ENCODE measurements at regions not wholly inside any gene's neighbourhood (a gene's known extent, or its start where the extent isn't known, plus 50 kb on each side); places are given as distances from the start of the nearest gene placed in this dataset.
"Not testable (repeated sequence)": the region's sequence is repeated elsewhere in the genome, so short reads cannot be mapped to it uniquely, and the experiment has no call there.

GRCh38 chr13:21884965-21885567, 214.2 kb downstream of the FGF9 start:
- no peak for TF ChIP-seq CTCF (IDR thresholded peaks at IDR 0.05; ENCODE audit: unreplicated experiment)
- Mint-ChIP-seq H3K9me3 (no peaks in the 10 kb centered on the region), H3K4me1 (peaks cover 20% of the 10 kb centered on the region), H3K36me3 (no peaks in the 10 kb centered on the region), H3K27ac (no peak overlapping the region), H3K27me3 (ENCODE audit: low read depth) (no peaks in the 10 kb centered on the region), H3K4me3 (no peak overlapping the region)
- no peak for DNase-seq (ENCODE audit: low spot score in 2 of 2, unreplicated experiment in 2 of 2)

- Mint-ChIP-seq H3K27ac (no peak overlapping the region), H3K27me3 (ENCODE audit: low read depth) (no peaks in the 10 kb centered on the region), H3K36me3 (no peaks in the 10 kb centered on the region), H3K4me3 (no peak overlapping the region), H3K9me3 (no peaks in the 10 kb centered on the region), H3K4me1 (peaks cover 20% of the 10 kb centered on the region)
- no peak for TF ChIP-seq CTCF (IDR thresholded peaks at IDR 0.05; ENCODE audit: unreplicated experiment)
- no peak for DNase-seq (ENCODE audit: low spot score in 2 of 2, unreplicated experiment in 2 of 2)
These were observed 214.9 kb downstream of the FGF9 start for GRCh38 chr13:21885714-21886224.

GRCh38 chr13:21889651-21890050, 218.8 kb downstream of the FGF9 start:
- H3K27me3 Mint-ChIP-seq (ENCODE audit: low read depth): no peaks in the 10 kb centered on the region
- no peak overlapping the region for H3K4me3 Mint-ChIP-seq
- no peak for TF ChIP-seq CTCF (IDR thresholded peaks at IDR 0.05; ENCODE audit: unreplicated experiment)
- no peaks in the 10 kb centered on the region for H3K9me3 Mint-ChIP-seq
- DNase-seq (ENCODE audit: low spot score in 2 of 2, unreplicated experiment in 2 of 2): no peak
- H3K36me3 Mint-ChIP-seq: no peaks in the 10 kb centered on the region
- H3K27ac Mint-ChIP-seq: no peak overlapping the region
- peaks cover 15% of the 10 kb centered on the region for H3K4me1 Mint-ChIP-seq

GRCh38 chr13:21890220-21890619, 219.3 kb downstream of the FGF9 start:
- DNase-seq (ENCODE audit: low spot score in 2 of 2, unreplicated experiment in 2 of 2); H3K9me3 Mint-ChIP-seq; H3K27me3 Mint-ChIP-seq (ENCODE audit: low read depth); H3K4me3 Mint-ChIP-seq; H3K36me3 Mint-ChIP-seq; H3K27ac Mint-ChIP-seq: not testable (repeated sequence)
- H3K4me1 Mint-ChIP-seq: peaks cover 16% of the 10 kb centered on the region

GRCh38 chr13:21894091-21894490, 223.2 kb downstream of the FGF9 start:
- Mint-ChIP-seq H3K36me3 (no peaks in the 10 kb centered on the region), H3K9me3 (no peaks in the 10 kb centered on the region), H3K27ac (no peak overlapping the region), H3K4me1 (peaks cover 35% of the 10 kb centered on the region), H3K27me3 (ENCODE audit: low read depth) (no peaks in the 10 kb centered on the region), H3K4me3 (no peak overlapping the region)
- no peak for DNase-seq (ENCODE audit: low spot score in 2 of 2, unreplicated experiment in 2 of 2)
- no peak for TF ChIP-seq CTCF (IDR thresholded peaks at IDR 0.05; ENCODE audit: unreplicated experiment)

GRCh38 chr13:21894703-21895699, 224.1 kb downstream of the FGF9 start:
- no peak for TF ChIP-seq CTCF (IDR thresholded peaks at IDR 0.05; ENCODE audit: unreplicated experiment)
- no peaks in the 10 kb centered on the region for H3K36me3 Mint-ChIP-seq
- no peak for DNase-seq (ENCODE audit: low spot score in 2 of 2, unreplicated experiment in 2 of 2)
- H3K4me1 Mint-ChIP-seq: peaks cover 39% of the 10 kb centered on the region
- H3K4me3 Mint-ChIP-seq: no peak overlapping the region
- H3K9me3 Mint-ChIP-seq: no peaks in the 10 kb centered on the region
- no peak overlapping the region for H3K27ac Mint-ChIP-seq
- H3K27me3 Mint-ChIP-seq (ENCODE audit: low read depth): no peaks in the 10 kb centered on the region

All from mesothelial cell of epicardium (in vitro differentiated cells).